ENCODE measurements at regions not wholly inside any gene's neighbourhood (a gene's known extent, or its start where the extent isn't known, plus 50 kb on each side); places are given as distances from the start of the nearest gene placed in this dataset.
A peak's percentile ranks its signal among the peaks of the same experiment; 100 is the strongest.

- no peak for DNase-seq
Measured at GRCh38 chr4:95651891-95652290, 103.1 kb upstream of the UNC5C start.

- no peak for DNase-seq
Measured at GRCh38 chr4:95644417-95644816, 95.6 kb upstream of the UNC5C start.

GRCh38 chr4:95643627-95644026, 94.9 kb upstream of the UNC5C start:
- no peak for DNase-seq

- no peak for DNase-seq
Measured at GRCh38 chr4:95641571-95641970, 92.8 kb upstream of the UNC5C start.

GRCh38 chr4:95640311-95640710, 91.5 kb upstream of the UNC5C start:
- DNase-seq: no peak

- DNase-seq: peak; percentile 20
Measured at GRCh38 chr4:95638920-95639501, 90.2 kb upstream of the UNC5C start.

GRCh38 chr4:95637043-95637600, 88.3 kb upstream of the UNC5C start:
- DNase-seq: no peak

GRCh38 chr4:95636061-95636460, 87.3 kb upstream of the UNC5C start:
- DNase-seq: no peak

- no peak for DNase-seq
Measured at GRCh38 chr4:95627709-95628108, 78.9 kb upstream of the UNC5C start.

- DNase-seq: no peak
Measured at GRCh38 chr4:95627024-95627605, 78.3 kb upstream of the UNC5C start.

GRCh38 chr4:95625020-95625419, 76.2 kb upstream of the UNC5C start:
- DNase-seq: no peak

GRCh38 chr4:95619525-95620443, 71.0 kb upstream of the UNC5C start:
- no peak for DNase-seq

- no peak for DNase-seq
Measured at GRCh38 chr4:95614684-95615205, 66.0 kb upstream of the UNC5C start.

- DNase-seq: peak; percentile 55
Measured at GRCh38 chr4:95610061-95610569, 61.3 kb upstream of the UNC5C start.

- DNase-seq: peak; percentile 24
Measured at GRCh38 chr4:95606739-95607138, 58.0 kb upstream of the UNC5C start.

- no peak for DNase-seq
Measured at GRCh38 chr4:95603393-95603792, 54.6 kb upstream of the UNC5C start.

GRCh38 chr4:95602872-95603271, 54.1 kb upstream of the UNC5C start:
- no peak for DNase-seq

- DNase-seq: no peak
Measured at GRCh38 chr4:95601356-95601755, 52.6 kb upstream of the UNC5C start.

GRCh38 chr4:95599777-95600400, 51.1 kb upstream of the UNC5C start:
- DNase-seq: peak; percentile 91
